Mucosa of gallbladder (tissue), 1 donor: ENCODE measurements at regions not wholly inside any gene's neighbourhood (a gene's known extent, or its start where the extent isn't known, plus 50 kb on each side); places are given as distances from the start of the nearest gene placed in this dataset.
"Not testable (repeated sequence)": the region's sequence is repeated elsewhere in the genome, so short reads cannot be mapped to it uniquely, and the experiment has no call there.

Source experiments
- DNase-seq: peaks from one replicate; pipeline ENCODE4 v3.0.0-alpha.2; 2020; ENCODE audit warnings: low spot score
- donor health status: DM: no; HTN: no; CAD: no.

- no peak for DNase-seq
Observed at GRCh38 chr11:71182791-71183677, 69.3 kb downstream of the SHANK2 start.

- DNase-seq = no peak
Observed at GRCh38 chr11:71181566-71181965, 70.8 kb downstream of the SHANK2 start.

- no peak for DNase-seq
Observed at GRCh38 chr11:71180694-71181470, 71.5 kb downstream of the SHANK2 start.

GRCh38 chr11:71179877-71180605 lies 72.3 kb downstream of the SHANK2 start:
- DNase-seq = peak; percentile 40

- no peak for DNase-seq
Observed at GRCh38 chr11:71178076-71178475, 74.3 kb downstream of the SHANK2 start.

- no peak for DNase-seq
Observed at GRCh38 chr11:71176812-71177211, 75.6 kb downstream of the SHANK2 start.

GRCh38 chr11:71173709-71174108 lies 78.7 kb downstream of the SHANK2 start:
- no peak for DNase-seq

GRCh38 chr11:71172680-71173079 lies 79.7 kb downstream of the SHANK2 start:
- DNase-seq = no peak

- DNase-seq = no peak
Observed at GRCh38 chr11:71171576-71171975, 80.8 kb downstream of the SHANK2 start.

- no peak for DNase-seq
Observed at GRCh38 chr11:71170624-71171423, 81.6 kb downstream of the SHANK2 start.

GRCh38 chr11:71169313-71169712 lies 83.1 kb downstream of the SHANK2 start:
- DNase-seq = no peak

- DNase-seq = not testable (repeated sequence)
Observed at GRCh38 chr11:71167814-71168213, 84.6 kb downstream of the SHANK2 start.

- no peak for DNase-seq
Observed at GRCh38 chr11:71165771-71166170, 86.6 kb downstream of the SHANK2 start.

- DNase-seq = no peak
Observed at GRCh38 chr11:71164621-71165020, 87.8 kb downstream of the SHANK2 start.

GRCh38 chr11:71164186-71164585 lies 88.2 kb downstream of the SHANK2 start:
- DNase-seq = no peak

- no peak for DNase-seq
Observed at GRCh38 chr11:71163371-71163770, 89.0 kb downstream of the SHANK2 start.

- DNase-seq = no peak
Observed at GRCh38 chr11:71158936-71159335, 93.4 kb downstream of the SHANK2 start.

- DNase-seq = not testable (repeated sequence)
Observed at GRCh38 chr11:71157676-71158075, 94.7 kb downstream of the SHANK2 start.

- no peak for DNase-seq
Observed at GRCh38 chr11:71156301-71156700, 96.1 kb downstream of the SHANK2 start.

- DNase-seq = no peak
Observed at GRCh38 chr11:71155846-71156245, 96.5 kb downstream of the SHANK2 start.

GRCh38 chr11:71154261-71154805 lies 98.0 kb downstream of the SHANK2 start:
- no peak for DNase-seq
